ENCODE measurements at regions not wholly inside any gene's neighbourhood (a gene's known extent, or its start where the extent isn't known, plus 50 kb on each side); places are given as distances from the start of the nearest gene placed in this dataset.

DNA sequence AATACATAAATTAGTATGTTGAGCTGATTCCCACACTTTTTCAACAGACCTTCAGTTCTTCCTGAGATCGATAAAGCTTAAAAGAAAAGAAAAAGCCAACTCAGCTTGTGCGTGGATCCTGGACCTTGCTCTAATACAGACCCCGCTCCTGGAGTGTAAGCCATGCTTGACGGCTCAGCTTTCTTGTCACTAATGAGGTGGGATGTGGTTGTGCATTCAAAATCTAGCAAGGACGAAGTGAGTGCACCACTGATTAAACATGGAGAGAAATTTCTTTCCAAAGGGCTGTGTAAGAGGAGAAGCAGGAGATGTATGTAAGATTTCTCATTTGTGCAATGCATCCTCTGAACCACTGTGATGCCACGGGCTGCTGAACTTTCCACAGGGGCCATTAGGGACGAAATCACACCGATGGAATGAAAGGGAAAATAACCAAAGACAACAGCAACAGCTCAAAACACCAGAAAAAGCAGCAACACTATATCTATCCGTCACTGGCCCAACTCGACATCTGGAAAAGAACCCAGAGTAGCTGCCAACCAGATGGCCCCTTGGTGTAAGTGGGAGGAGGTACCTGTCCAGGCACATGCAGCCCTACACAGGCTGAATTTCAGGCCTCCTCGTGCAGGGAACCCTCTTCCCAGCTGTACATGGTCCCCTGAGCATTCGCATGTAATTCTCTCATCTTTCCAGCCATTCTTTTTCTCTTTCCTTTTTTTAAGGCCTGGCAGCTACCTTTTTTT lies 178.9 kb downstream of the SREK1 start:
- TF ChIP-seq, protein P1, sequence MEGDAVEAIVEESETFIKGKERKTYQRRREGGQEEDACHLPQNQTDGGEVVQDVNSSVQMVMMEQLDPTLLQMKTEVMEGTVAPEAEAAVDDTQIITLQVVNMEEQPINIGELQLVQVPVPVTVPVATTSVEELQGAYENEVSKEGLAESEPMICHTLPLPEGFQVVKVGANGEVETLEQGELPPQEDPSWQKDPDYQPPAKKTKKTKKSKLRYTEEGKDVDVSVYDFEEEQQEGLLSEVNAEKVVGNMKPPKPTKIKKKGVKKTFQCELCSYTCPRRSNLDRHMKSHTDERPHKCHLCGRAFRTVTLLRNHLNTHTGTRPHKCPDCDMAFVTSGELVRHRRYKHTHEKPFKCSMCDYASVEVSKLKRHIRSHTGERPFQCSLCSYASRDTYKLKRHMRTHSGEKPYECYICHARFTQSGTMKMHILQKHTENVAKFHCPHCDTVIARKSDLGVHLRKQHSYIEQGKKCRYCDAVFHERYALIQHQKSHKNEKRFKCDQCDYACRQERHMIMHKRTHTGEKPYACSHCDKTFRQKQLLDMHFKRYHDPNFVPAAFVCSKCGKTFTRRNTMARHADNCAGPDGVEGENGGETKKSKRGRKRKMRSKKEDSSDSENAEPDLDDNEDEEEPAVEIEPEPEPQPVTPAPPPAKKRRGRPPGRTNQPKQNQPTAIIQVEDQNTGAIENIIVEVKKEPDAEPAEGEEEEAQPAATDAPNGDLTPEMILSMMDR (conservative IDR thresholded peaks at IDR 0.05) = no peak
- no peak for TF ChIP-seq EZH2 (IDR thresholded peaks at IDR 0.05; ENCODE audit: low read depth)

Measured in PC-9 (cell line).